G401.6 (cell line): ENCODE measurements at regions not wholly inside any gene's neighbourhood (a gene's known extent, or its start where the extent isn't known, plus 50 kb on each side); places are given as distances from the start of the nearest gene placed in this dataset.
A peak's percentile ranks its signal among the peaks of the same experiment; 100 is the strongest.

Experiments
- FAIRE-seq: peaks from 2 replicates; lab custom pipeline; 2012; peaks lifted over from hg19 to GRCh38; lab: Jason Lieb, UNC

DNA sequence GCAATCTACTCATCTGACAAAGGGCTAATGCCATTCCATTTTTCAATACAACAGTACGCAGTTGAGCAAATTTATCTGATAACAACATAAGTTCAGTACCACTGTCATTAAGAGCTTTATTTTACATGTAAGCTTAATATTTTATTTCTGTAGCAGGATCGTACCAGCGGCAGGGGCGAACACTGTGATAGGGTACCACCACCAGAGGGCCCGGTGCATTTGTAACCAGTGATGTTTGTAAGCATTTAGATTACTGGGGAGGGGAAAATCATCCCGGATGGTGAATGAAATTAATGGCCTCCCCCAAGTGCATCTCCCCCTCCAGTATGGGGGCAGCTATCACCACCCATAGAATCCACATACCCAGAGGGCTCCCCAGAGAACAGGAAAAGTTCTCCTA lies 179.0 kb downstream of the ADGRA3 start:
- FAIRE-seq: no peak

DNA sequence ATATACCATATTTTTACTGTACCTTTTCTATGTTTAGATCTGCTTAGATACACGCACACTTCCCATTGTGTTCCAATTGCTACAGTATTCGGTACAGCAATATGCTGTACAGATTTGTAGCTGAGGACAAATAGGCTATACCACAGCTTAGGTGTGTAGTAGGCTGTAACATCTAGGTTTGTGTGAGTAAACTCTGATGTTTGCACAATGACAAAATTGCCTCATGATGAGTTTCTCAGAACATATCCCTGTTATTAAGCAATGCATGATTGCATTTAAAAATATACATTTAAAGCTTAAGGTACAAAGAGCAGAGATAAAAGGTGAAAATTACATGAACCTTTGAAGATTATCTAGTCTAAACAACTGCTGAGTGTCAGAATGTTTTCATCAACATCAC lies 181.7 kb downstream of the ADGRA3 start:
- no peak for FAIRE-seq

DNA sequence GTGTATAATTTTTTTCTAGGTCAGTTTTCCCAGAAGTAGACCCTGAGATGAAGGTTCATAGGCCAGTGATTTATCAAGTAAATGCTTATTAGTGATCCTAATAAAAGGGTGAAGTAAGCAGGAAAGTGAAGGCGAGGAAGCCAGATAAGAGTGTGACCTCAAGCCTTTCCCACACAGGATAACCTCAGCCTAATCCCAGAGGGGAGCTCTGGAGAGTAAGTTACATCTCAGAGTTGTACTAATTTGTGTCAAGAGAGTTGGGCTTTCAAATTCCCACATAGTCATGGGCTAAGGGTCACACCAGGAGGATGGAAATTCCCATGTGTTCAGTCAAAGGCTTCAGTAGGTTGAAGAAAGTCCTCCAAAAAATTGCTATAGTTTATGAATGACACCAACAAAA lies 191.4 kb downstream of the ADGRA3 start:
- FAIRE-seq: no peak

DNA sequence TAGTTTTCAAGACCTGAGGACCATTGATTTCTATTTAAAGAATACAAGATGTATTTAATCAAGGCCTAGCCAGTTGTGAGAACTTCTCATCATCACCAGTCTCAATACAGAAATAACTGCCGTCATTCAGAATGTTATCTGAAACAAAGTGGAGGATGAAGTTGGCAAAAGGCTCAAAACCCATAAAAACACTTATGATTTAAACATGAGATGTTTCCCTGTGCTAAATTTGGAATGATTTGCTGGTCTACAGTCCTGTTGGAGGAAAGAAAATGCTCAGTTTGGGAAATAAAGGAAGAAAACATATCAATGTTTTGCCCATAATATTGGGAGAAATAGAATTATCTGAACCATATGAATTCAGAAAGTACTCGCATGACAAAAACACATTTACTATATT lies 192.2 kb downstream of the ADGRA3 start:
- FAIRE-seq: no peak

DNA sequence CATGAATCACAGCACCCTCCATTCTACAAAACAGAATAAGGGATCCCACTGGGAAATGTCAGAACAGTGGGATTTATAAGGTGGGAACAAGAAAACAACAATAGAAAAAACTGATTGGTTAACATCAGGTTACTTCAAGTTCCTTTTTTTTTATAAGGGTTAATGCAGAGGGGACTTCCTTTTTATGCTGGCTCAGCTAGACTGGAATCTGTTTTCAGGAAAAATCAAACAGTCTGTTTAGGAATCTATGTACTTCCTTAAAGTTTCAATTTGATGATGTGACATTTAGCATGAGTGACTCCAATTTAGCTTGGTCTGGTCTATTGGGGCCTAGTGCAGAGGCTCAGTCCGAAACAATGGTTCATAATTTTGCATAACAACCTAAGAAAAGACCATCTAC lies 192.9 kb downstream of the ADGRA3 start:
- no peak for FAIRE-seq

DNA sequence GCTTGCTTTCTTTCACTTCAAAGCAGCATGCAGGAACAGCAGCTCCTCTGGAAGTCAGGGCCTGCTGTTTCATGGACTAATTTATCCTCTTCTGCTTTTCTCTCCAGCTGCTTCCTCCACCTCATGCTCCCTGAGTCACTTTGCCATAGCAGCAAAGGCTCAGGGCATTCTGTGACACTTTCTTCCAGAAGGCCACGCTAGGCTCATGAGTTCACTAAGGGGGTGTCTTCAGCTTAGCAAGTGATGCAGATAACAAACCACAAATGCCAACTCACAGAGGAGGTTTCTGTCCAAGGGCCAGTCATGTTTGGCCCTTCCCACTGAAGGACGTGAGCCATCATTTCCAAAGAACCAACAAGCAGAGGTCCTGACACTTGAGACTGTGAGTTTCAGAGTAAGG lies 200.2 kb downstream of the ADGRA3 start:
- no peak for FAIRE-seq

DNA sequence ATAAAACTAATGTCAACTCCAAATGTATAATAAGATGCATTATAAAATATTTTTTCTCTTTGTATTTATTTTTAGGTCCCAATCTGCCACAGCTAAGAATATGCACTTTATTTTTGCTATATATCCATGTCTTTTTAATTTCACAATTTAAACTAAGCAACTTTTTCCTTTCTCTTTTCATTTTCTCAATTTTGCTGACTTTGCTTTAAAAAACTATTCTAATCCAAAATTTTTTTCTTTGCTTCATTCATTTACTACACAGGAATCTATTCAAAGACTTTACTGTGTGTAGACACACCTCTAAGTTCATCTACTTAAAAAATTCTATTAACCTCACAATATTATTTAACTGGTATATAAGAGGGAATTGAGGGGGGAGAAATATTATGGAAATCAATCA lies 201.9 kb downstream of the ADGRA3 start:
- FAIRE-seq: peak; percentile 21

DNA sequence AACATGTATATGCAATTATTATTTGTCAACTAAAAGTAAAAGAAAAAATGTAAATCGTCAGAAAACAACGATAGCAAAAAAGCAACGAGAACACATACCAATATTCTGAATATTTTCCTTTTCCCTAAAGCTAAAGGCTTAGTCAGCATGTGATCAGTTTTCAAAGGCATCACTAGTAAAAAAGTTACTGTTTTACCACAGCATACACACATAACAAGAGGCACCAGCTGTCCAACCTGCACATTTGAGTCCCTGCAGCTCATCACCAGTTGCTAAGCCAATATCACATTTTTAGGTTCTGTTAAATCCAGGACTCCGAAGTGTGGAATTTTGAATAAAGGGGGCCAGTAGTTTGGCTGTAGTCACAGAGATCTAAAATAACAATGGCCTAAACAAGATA lies 203.8 kb downstream of the ADGRA3 start:
- no peak for FAIRE-seq

DNA sequence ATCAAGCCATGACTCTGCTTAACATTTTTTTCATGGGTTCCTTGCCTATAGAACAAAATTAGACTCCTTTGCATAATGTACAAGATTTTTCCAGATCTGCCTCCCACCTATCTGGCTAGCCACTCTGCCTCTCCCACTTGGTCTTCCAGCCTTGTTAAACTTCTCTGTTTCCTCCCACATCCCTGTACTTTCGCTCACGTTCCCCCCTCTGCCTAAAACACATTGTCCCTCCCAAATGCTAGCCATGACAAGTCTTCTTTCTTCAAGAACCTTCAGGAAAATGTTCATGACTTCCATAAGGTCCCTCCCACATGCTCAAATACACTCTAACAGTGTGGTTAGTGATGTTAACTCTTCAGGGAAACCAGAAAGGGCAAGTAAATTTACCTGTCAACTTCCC lies 214.6 kb downstream of the ADGRA3 start:
- FAIRE-seq: no peak

DNA sequence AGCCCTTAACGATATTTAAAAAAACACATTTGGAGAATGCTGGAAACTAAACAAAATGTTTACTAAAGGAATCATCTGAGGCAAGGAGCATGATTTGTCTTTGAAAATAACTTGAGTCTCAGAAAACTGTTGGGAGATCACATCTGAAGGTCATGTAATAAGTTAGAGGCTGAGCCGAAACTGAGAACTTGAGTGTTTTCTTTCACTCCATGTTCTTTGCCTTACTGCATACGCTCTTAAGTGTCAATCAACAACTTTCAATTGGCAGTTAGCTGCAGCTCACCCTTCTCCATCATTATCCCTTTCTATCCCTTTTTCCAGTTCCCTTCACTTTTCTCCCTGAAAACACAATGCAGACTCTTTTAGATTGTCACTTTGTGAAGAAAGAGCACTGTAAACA lies 216.2 kb downstream of the ADGRA3 start:
- FAIRE-seq: no peak

DNA sequence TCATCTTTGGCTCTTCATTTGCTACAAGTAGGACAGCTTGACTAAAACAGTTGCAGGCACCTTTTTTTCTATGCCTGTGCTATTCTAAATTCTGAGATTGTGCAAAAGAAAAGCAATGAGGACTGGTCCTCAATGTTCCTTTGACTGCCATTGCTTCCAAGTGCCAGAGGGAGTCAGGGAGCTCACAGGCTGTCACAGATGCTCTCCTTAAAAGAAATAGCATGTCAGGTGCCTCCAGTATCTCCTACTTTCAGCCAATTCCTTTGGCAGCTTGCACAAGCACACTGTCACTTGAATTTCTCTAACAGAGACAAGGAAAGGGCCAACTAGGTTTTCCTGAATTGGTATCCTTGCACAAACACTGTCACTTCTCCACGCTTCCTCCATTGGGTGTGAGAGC lies 228.2 kb downstream of the ADGRA3 start:
- no peak for FAIRE-seq

DNA sequence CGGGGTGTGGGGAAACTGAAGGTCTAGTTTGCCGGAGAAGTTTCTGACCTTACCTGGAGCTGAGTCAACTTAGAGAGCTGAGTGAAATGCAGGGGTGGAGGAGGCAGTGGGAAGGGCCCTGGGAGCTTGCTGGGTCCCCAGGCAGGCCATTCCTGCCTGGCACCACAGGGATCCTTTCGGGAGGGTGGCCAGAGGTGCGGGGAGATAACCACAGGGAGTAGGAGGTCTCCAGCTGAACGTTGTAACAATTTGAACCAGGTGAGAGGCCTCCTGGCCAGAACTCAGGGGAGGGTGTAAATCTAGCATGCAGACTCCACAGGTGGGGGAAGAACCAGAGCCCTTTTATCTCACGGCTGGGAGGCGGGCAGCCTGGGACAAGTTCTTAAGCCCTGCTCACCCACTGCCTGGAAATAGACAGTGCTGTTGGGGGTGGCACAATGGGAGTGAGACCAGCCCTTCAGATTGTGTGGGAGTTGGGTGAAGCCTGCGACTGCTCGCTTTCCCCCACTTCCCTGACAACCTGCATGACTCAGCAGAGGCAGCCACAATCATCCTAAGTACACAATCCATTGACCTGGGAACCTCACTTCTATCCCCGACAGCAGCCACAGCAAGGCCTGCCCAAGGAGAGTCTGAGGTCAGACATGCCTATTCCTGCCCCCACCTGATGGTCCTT lies 247.4 kb downstream of the ADGRA3 start:
- FAIRE-seq: no peak

DNA sequence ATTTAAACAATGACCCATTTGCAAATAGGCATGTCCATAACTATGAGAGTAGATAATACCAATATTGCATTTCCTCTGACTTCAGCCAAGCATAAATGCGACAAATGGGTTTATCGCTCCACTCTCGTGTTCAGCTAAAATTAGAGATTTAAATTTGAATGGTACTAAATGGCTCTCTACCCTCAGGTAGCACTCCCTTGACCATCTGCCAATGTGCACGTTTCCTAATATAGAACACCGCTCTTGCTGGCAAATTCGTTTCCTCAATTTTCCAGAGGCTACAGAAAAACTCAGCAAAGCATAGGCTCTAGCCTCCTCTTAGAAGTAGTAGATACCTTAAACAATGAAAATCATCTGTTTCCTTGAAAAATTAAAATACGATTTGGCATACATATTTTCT lies 251.6 kb downstream of the ADGRA3 start:
- no peak for FAIRE-seq

DNA sequence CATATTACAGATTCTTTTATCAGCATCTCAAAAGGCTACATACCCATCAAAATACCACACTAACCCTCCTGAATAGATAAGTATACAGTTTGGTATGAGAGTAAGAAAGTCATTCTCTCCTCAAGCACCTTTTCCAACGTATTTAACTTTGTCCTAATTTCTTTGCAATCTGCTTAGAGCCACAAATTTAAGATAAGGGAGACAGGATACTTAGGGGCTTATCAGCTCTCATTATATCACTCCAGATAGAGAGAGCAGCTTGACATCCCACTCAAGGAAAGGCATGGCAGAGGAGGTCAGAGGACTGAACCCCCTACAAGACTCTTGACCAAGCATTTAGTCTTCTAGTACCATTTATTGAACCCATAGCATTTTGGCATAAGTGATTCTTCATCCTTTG lies 262.4 kb downstream of the ADGRA3 start:
- FAIRE-seq: no peak

DNA sequence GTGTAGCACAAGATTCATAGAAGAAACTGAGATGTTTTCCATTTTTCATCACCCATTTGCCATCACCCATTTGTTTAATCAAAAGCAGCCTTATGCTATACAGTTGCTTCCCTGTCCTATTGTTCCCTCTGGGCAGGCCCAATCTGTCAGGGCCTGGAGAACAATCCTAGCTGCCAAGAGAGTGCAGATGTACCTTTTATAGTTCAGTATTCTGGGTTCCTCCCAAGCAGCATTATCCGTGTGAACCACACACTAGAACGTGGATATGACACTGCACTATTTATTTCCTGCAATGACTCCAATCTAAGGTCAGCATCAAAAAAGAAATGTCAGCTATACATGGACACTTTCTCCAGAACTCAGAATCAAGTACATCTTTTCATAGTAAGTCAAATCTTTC lies 269.0 kb downstream of the ADGRA3 start:
- no peak for FAIRE-seq

DNA sequence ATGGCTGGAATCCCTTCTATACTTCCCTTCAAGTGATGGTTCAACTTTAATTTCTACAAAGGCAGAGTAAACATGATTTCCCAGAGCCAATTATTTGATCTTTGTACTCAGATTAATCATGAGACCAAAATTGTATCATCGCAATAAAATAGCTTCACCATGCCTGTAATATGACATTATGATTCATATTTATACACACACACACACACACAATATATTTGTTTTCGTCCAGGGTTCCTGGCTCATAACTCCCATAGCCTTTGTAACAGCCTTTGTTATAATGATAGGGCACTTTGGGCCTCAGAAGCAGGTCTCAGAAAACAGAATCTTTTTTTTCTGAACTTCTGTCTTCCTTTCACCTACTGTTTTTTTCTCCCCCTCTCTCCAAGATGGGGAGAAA lies 270.6 kb downstream of the ADGRA3 start:
- no peak for FAIRE-seq

DNA sequence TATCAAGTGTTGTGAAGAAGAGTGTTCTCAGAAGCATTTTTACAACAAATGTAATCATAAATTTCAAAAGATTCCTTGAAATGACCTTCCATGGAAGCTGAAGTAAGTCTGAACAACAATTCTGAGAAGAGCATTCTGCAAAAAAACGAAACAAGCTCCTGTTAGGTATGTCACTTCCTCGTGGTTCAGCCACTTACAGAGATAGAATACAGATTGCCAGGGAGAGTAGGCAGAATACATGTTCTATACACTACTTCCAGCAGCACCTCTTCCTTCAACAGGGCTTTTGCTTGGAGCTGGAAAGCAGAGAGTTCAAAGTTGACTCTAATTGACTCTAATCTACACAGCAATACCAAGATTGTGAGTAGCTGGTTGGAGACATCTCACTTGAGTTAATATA lies 274.5 kb downstream of the ADGRA3 start:
- no peak for FAIRE-seq

DNA sequence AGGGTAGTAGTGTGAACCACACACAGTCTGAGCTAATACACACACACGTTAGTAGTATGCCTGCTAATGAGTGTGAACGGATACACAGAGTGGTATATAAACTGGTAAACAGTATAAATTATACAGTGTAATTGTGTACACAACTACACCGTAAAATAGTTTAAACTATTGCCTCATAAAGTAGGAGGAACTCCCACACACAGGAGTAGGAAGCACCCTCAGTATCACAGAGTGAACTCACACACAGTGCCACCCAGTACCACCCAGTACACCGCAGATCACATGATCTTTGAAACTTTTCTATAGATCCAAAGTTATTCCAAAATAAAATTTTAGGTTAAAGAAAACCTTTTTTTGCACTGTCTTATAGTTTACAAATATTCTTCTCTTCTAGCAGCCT lies 275.1 kb downstream of the ADGRA3 start:
- FAIRE-seq: no peak

DNA sequence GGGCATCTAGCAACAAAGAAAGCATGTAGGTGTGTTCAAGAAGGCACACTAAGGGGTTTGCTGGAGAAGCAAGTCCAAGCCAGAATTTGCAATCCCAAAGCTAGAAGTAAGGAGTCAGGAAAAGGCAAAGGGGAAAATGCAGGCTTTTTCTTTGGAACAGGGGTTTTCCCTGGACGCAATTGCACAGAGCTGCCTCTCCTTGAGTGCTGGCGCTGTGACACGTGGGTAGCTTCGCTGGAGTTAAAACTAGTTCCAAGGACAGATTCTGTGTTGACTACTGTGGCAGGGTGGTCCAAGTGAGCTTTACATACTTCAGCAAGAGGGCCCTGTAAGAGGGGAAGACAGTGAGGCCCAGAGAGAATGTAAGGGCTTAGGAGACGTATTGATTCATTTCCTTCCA lies 277.1 kb downstream of the ADGRA3 start:
- FAIRE-seq: no peak

DNA sequence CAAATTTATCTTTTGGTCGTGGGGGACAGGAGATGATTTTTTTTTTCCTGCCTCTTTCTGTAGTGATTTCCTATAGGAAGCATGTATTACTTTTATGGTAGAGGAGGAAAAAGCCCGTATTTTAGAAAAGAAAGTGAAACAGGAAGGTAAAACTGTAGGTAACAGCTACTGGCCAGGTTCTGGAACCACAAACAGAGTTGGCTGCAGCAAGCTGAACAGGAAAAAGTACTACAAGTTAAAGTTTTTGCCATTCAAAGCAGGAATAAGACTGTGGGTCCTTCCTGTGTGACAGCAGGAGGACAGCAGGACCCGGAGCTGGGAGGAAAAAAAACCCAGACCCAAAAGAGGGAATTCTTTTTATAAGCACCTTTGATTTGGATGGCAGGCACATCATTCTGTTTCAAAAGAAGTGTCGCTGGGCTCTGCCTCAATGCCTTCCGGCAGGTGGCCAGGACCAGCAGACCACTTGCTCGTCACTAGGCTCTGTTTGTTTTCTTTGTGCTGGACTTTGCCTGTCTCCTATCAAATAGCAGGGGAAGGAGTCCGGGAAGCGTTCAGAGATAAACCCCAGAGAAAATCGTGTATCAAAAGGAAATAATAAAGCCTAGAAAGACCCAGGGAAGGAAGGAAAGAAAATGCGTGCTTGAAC lies 277.9 kb downstream of the ADGRA3 start:
- no peak for FAIRE-seq

DNA sequence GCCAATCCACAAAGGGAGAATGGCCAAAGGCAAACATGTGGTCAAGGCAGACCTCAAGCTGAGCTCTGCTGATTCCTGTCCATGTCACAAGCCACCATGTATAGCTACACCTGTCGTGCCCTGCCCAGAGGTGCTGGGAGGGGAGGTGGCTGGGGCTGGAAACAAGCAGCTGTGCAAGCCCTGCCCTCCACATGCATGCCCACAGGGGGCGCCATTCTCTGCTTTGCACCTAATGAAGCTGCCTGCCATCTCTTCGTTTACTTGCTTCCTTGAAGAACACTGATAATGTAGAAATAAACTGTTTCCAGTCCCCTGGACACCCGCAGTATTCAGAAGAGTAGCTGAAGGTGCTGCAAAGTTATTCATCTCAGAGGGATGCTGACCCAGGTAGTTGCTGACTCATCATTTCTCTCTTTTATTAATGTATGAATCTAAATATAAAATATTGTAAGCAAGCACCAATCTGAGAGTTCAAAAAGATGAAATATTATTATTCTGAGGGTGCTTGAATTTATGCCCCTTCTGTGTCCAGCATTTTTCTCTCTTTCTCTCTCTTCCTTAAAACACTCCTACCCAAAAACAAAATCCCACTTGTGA lies 278.6 kb downstream of the ADGRA3 start:
- FAIRE-seq: no peak

DNA sequence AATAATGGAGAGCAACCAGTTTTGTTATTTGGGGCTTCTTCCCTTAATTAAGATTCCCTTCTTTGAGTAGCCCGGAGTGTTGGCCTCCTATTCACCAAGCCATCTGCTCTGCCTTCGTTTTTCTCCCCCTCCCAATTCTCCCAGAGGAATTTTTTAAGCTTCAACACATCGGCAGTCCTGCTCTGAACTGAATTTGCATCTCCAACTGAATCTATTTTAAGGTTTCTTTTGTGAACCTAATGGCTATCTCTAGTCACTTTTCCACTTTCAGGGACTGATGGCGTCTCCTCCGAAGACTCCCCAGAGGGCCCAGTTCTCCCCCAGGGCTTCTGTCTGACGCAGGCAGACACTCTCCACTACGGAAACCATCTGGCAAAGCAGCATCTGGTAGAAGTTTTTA lies 280.2 kb downstream of the ADGRA3 start:
- no peak for FAIRE-seq

DNA sequence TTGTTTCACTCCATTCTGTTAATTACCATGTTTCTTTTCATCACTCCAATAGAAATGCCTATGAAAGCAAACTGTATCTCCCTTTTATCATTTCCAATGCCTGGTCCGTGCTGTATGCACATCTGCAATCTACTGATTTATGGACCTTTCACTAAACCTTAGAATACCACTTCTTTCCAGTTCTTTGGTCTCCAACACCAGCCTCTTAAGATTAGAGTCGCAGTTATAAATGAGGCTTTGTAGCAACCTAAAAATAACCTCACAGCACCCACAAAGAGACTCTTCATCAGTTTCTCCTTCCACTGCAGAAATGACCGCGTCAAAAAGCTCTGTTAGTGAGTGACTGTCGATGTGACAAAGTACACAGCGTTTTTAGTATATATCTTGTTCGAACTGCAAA lies 282.6 kb downstream of the ADGRA3 start:
- no peak for FAIRE-seq

DNA sequence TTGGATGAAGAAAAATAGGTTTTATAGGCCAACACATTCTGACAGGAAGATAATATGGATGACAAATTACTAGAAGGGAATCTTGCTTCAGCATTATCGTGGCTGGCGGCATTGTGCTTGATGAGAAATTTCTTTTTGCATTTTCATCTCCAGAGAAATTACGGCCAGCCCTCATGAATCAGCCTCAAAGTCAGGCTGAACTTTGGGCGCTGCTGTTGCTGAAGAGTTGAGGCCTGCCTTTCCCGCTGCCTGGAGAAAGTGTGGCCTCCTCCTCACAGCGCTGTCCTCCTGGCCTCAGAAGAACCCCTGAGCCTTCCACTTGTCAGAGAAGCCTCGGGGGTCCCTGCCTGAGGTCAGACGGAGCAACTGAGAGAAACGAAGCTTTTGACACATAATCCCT lies 272.4 kb upstream of the KCNIP4 start:
- no peak for FAIRE-seq
